Left colon (tissue), 2 donors: ENCODE measurements at regions not wholly inside any gene's neighbourhood (a gene's known extent, or its start where the extent isn't known, plus 50 kb on each side); places are given as distances from the start of the nearest gene placed in this dataset.
"Not testable (repeated sequence)": the region's sequence is repeated elsewhere in the genome, so short reads cannot be mapped to it uniquely, and the experiment has no call there.

Experiments used
- ATAC-seq: fragments of 200-7000 bp; cut with Tn5 transposase; one replicate; pipeline ENCODE4 v1.9.1; 2020; ENCODE audit warnings: mild to moderate bottlenecking, moderate library complexity
- DNase-seq, 2 donors: peaks; one replicate each; pipeline ENCODE4 v3.0.0-alpha.2; 2020
- intact Hi-C, 2 donors: fragments of 100-400 bp; cut with DNase I in 1 of 2; cut with micrococcal nuclease in 1 of 2; formaldehyde crosslinking; loops; one replicate each; pipeline versions ENCODE4 v1.11.2 to v1.14.0; 2022; cut with DNase I, micrococcal nuclease
- donor health status: DM: no; HTN: no; CAD: no.
- donor health status: DM: yes; HTN: yes; CAD: no.

DNA sequence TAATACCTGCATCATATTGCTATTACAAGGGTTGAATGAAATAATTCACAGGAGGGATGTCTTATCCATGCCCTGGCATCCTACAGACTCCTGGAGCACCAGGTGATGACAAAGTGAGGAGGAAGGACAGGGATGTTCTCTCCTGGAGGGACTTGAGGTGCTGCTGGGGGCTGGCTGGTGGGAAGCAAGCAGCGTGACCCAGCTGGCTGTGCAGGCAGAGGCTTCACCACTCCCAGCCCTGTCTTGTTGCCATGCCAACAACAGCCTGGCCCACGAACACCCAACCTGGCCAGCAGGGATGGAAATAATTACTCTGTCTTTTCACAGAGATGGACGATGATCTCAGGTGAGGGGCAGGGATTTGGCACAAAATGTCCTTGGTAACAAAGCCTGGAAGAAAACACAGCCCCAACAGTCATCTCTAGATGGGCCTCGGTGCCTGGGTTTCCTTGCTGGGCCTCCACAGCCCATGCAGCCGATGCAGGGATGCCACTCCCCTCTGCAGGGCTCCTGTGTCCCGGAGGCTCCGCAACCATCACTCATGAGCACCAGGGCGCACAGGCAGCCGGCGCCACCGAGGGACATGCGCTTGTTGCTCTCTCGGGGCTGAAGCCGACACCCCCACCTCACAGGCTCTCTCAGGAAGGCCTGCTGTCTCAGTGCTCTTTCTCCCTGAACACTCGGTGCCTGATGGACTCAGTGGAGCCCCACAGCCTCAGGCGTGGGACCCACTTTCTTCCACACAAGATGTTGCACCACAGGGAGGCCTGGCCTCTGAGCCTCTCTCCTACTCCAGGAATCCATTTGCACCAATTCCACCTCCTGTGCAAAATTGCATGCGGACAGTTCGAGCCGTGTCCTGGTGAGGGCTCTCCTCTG lies 205.9 kb downstream of the LAT start:
- DNase-seq, ATAC-seq, intact Hi-C loops: not testable (repeated sequence)

DNA sequence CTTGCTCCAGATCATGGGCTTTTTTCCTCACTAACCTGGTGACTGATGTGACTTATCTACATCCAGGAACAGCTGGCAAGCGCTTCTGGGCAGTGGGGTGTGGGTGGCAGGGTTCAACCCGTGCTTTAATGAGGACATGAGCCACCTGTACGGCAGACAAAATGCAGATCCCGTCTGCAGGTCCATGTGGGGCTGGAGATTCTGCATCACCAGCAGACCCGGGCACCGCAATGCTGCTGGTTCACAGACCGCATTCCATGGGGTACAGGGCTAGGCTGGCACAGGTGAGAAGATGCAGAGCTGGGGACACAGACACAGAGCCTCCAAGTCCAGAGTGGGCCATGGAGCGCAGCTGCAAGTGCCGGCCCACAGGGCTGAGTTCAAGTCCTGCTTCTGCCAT lies 204.0 kb downstream of the LAT start:
- ATAC-seq, intact Hi-C loops, DNase-seq: not testable (repeated sequence)

DNA sequence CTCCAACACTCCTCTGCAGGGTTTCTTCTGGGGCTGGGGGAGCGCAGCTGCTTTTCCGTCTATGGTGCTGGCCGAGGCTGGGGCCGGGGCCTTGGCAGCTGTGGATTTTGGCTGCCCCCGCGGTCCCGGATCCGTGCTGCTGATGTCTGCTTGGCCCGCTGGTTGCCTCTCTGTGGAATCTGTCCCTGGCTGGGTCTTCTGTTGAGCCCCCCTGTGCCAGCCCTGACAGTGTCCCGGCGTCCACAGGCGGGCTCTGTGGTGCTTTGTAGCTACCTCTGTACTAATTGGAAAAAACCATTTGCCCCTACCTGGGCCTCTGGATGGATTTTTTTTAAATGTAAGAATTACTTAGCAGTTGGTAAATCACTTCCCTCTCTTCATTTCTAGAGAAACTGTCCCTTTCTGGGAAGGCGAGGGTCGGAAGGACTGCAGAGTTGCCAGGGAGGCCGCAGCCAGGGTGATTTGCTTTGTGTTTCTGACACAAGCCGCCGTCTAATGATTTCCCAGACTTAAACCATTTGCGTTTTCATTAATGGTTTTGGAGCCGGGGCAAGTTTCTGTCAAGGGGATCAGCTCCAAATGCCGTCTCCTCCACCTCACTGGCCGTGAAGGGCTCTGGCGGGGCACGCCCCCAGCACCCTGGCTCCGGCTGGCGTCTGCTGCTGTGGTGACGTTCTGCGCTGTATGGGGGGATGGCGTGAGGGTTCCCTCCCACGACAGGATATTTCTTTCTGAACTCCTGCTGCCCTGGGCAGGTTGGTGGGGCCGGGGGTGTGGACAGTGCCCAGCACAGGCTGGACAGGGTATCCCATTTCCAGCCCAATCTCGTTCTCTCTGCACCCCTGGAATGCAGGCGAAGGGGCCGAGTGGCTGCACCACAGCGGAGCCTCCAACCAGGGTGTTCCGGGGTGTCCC lies 201.7 kb downstream of the LAT start:
- intact Hi-C loops, ATAC-seq, DNase-seq: not testable (repeated sequence)

DNA sequence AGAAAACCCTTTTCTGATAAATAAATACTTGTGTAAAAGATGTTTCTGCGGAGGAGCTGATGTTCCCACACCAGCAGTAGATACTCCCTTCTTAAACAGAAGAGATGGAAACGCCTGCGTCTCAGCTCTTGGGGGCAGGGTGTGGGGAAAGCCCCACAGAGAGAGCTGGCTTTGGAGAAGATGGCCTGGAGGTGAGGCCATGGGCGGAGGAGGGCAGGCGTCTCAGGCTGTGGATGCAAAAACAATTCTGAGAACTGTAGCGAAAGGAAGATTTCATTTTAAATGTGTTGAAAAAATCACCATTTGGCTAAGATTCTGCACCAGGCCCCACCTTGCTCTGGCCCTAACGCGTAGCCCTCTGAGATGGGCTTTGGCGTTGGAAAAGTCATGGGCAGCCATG lies 201.0 kb downstream of the LAT start:
- ATAC-seq, intact Hi-C loops: not testable (repeated sequence)

DNA sequence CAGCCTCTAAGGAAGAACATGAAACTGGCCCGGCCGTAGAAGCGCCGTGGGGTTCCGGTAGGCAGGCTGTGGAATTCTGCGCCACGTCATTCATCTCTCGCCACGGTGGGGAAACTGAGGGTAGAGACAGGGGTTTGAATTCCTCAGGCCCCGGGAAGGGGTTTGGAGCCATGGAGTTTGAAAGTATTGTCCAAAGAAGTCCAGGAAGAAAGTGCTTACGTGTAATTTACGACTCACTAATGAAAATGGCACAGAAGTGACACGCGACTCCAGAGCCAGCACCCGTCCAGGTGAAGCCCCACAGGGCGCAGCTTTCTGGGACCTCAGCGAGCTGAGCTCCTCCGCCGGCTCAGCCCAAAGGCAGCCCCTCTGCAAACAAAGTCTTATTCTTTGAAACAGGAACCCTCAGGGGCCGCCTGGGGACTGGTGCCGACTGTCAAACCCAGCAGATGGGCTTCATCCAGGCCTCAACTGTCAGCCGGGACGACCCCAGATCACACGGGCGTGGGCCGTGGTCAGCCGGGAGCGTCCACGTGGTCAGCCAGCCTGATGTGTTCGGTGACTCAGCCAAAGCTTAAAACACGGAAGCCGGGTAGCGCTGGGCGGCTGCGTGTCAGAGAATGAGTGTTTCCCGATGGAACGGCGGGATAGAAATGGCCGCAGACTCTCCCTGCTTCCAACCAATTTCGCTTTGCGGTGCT lies 200.0 kb downstream of the LAT start:
- ATAC-seq, intact Hi-C loops: not testable (repeated sequence)
- DNase-seq: peak in 1 of 2 donors; percentile 37

More for the DNA sequence above, 201.0 kb downstream of the LAT start:
- DNase-seq: not testable (repeated sequence)

DNA sequence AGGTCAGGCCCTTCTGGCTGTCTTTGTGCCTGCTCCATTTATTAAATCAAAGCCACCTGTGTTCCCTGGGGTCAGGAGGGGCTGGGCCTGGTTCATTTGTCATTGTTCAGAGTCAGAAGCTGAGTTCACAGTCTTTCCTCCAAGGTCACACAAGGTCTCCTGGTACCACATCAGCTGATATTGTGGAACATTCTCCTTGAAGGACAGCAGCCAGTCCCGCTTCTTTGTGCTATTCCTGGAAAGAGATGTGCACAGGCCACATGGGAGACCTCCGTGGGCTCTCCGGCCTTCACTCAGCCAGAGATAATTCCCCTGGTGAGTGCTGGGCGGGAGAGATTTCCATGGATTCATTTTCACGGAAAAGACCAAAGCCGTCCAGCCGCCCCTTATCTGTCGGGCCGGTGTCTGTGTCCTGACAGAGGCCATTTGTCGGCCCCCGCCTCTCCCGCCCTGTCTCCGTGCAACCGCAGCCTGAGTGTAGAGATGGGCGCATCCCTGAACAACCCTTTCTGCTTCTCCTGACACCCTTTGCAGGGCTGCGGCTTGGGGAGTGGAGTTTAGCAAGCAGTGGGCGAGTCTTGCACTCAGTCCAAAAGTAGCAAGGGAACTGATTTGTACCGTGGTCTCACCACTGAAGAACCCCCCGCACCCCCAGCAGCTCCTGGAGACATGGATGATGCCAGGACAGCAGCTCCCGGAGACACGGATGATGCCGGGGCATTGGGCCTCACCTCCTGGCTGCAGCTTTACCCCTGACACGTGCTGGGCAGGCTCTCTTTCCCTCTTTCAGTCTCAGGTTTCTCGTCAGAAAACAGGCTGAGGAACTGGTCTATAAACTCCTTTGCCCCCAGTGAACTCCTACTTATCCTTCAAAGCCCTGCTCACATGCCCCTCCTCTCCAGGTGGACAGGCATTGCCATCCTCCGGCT lies 198.4 kb downstream of the LAT start:
- ATAC-seq, DNase-seq, intact Hi-C loops: not testable (repeated sequence)

DNA sequence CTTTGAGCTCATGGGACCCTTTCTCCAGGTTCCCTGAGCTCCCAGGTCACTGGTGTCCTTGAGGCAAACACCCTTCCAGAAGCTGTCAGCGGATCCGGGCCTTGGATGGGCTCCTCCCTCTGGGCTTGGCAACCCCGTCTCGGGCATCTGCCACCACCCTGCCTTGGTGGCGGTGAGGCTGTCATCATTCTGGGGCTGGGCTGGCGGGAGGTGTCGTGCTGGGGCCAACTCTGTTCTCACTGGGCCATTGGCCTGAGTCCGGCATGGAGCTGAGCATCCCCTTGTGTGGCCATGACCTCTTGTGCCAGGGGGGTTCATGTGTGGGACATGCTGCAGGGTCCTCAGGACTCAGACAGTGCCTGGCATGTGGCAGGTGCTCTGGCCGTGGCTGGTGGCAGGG lies 197.6 kb downstream of the LAT start:
- ATAC-seq: no peak
- DNase-seq: no peak
- intact Hi-C loops: no loop called here

DNA sequence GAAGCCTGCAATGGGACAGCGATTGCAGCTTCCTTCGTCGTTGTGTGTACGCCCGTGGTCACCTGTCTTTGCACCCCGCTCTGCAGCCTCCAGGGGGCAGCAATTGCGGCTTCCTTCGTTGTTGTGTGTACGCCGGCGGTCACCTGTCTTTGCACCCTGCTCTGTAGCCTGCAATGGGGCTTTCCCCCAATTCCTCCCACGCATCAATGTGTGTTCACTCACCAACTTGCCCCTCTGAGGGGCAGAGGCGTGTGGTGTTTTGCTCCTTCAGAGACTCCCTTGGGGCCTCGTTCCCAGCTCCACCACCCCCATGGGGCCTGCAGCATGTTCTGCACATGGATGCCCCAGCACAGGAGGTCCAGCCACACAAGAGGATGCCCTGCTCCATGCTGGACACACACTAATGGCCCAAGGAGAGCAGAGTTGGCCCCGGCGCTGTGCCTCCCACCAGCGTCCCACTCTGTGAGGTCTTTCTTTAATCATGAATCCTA lies 197.1 kb downstream of the LAT start:
- intact Hi-C loops, ATAC-seq, DNase-seq: not testable (repeated sequence)

DNA sequence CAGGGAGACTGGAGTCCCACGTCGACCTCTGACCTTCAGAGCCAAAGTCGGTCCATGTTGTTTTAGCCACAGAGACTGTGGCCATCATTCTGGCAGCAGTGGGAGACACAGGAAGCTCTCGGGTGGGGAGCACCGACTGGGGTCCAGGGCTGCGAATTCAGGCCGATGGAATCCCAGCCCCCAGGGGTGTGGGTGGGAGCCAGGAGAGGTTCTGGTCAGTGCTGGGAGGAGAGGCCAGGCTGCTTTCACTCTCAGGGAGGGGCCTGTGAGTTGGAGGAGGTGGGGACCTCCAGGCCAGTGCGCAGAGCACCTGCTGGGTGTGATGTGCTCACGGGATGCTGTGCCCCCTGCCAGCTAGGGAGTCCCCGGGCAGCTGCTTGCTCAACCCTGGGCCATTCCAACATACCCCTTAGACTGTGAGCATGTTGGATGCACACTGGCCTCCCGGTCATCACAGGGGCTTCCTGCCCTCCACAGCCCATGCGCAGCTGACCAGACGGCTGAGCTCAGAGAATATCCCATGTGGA lies 196.5 kb downstream of the LAT start:
- DNase-seq, intact Hi-C loops, ATAC-seq: not testable (repeated sequence)

DNA sequence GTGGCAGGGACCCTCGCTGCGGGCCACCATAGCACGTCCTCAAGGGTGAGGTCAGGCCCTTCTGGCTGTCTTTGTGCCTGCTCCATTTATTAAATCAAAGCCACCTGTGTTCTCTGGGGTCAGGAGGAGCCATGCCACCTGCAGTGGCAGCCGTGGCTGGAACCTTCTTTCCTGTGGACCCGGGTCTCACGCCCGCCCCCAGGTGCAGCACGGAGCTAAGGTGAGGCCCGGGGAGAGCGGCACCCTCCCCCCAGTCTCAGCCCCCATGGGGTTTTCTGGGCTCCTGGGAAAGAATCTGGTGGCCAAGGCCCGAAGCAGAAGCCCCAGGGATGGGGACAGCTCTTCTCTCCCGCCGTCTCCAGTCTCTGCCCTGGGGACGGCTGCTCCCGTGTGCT lies 195.4 kb downstream of the LAT start:
- intact Hi-C loops, DNase-seq, ATAC-seq: not testable (repeated sequence)

DNA sequence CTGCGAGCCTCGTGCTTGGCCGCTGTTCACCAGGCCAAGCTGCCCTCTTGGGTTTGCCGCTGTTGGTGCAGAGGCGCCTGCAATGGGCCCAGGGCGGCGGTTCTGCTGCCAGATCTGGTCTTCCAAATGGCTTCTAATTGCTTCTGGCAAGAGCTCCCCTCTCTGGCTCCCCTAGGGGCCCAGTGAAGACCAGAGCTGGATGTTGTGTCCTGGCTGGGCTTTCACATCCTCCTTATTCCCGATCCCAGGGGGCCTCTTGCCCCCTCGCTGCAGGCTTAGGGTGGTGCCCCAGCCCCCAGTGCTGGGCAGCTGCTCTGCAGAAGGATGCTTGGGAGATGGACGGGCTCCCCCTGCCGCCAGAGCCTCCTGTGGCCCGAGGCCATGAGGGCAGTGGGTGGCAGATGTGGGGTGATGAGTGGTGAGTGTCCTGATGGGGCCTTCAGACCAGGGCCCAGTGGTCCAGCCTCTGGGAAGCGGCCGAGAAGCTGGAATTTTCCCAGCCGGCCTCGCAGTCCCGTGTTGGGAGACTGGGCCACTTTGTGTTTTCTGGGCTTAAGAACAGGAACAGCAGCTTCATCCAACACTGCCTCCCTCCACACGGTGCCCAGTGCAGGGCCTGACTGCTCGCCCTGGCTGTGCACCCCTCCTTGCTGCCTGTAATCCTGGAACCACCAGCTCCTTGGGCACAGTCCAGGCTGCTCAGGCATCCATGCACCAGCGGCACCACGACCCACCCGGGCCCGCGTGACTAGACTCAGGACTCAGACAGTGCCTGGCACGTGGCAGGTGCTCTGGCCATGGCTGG lies 194.8 kb downstream of the LAT start:
- intact Hi-C loops, DNase-seq, ATAC-seq: not testable (repeated sequence)

DNA sequence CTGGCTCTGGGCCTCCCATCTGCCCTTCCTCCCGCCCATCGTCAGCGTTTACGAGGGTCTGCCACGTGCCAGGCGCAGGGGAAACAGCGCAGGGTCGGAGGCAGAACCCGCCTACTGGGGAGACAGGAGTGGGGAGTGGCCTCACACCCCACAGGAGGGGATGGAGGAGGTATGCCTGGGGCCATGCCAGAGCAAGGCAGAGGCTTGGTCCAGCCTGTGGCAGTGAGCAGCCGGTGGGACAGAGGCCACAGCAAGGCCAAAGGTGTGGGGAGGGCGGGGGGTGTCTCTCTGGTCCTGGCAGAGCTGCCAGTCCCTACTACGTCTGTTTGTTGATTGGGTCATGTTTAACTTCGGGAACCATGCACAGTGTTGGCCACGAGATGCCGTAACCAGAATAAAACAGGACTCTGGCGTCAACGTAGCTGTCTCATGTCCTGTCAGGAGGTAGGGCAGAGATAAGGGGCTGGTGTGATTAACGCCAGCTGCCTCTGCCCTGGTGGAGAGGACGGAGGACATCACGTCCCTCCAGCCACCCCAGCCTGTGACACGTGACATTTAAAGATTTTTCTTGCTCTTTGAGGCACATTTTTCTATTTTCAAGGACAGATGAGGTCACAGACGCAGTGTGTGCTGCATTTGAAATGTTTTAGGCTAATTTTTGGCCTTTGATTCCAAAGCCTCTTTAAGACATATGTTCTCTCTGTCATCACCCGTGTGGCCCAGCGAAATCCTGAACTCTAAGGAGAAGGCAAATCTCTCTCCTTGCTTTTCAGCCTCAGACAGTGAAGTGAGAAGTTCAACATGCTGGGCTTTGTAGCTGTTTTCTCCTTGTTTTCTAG lies 193.3 kb downstream of the LAT start:
- peak; percentile 44 for ATAC-seq
- intact Hi-C loops, DNase-seq: not testable (repeated sequence)

DNA sequence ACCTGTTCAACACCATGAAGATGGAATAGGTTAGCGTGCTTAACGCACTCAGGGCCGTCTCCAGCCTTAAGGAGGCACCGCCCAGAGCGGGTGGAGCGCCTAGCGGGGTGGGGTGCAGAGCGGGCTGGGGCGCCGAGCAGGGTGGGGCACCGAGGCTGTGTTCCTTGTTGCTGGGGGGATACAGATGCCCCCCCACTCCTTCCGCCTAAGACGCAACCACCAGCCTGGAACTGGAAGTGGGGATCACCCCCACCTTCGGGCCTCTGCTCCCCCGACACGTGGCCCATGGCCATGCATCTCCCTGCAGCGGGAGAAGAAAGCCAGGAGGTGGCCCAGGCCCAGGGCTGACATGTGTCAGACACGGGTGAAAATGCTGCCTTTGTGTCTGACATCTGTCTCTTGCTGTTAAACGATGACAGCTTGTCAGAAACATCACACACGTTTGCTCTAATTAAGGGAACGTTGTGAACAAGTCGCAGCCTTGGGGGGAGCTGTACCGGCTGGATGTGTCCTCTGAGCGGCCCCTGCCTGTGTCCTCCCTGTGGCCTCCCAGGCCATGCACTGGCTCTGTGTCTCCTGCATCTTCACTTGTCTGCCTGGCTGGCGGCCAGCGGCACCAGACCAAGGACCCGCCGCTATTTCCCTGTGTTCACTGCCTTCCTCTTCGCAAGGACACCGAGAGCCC lies 192.5 kb downstream of the LAT start:
- ATAC-seq: peak; percentile 67
- DNase-seq, intact Hi-C loops: not testable (repeated sequence)

DNA sequence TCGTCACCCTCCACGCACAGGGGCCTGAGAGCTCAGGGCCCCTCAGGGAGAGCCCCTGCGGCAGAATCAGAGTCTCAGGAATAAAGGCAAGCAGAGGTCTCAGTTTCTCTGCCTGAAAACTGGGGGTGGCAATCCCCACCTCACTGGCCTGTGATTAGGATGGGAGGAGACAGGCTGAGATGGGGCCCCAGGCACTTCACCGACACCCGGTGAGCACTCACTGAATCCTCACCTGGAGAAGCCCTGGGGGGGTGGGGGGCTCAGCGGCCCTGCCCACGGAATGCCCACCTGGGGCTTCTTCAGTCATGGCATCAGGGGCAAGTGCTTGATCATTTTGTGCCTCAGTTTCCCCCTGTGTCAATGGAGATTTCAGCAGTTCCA lies 192.0 kb downstream of the LAT start:
- intact Hi-C loops, ATAC-seq, DNase-seq: not testable (repeated sequence)

DNA sequence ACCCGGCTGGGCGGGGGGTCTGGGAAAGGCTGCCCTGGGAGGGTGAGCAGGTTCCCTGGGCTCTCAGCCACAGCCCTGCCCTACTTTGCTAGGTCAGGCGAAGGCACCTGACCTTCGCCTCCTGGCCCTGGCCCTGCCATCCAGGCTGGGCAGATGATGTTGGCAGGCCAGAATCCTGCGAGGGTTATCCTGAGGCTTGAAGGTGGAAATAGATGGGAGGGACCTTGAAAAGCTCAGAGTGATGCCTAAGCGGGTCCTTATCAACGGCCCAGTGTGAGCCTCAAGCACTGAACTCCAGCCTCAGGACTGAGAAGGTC lies 191.3 kb downstream of the LAT start:
- ATAC-seq, intact Hi-C loops, DNase-seq: not testable (repeated sequence)
